ENCODE measurements at regions not wholly inside any gene's neighbourhood (a gene's known extent, or its start where the extent isn't known, plus 50 kb on each side); places are given as distances from the start of the nearest gene placed in this dataset.

GRCh38 chr18:8966821-8967220 lies 135.7 kb upstream of the NDUFV2 start:
- TF ChIP-seq POLR2A (IDR thresholded peaks at IDR 0.05; ENCODE audit: low read length), result no peak
- no peak for TF ChIP-seq GATA1 (IDR thresholded peaks at IDR 0.05; ENCODE audit: low read depth, low read length)

Measured in erythroblast (primary cell).